Stomach (tissue), 4 donors: ENCODE measurements at regions not wholly inside any gene's neighbourhood (a gene's known extent, or its start where the extent isn't known, plus 50 kb on each side); places are given as distances from the start of the nearest gene placed in this dataset.

ENCODE experiments used
- CTCF ChIP-seq, 7 experiments: fragments of 450-650 bp in 4 of 7; fragments of 200-600 bp in 3 of 7; sonication (generic) in 3 of 7; IDR thresholded peaks; one replicate each; pipeline ENCODE4 v1.5.1; 2016 to 2019; ENCODE audit warnings: antibody characterized with exemption in 7 of 7, control low read depth in 2 of 7, mild to moderate bottlenecking in 1 of 7
- POLR2AphosphoS5 ChIP-seq, 3 donors: sonication (generic); formaldehyde crosslinking; IDR thresholded peaks; one replicate each; pipeline ENCODE4 v1.6.1; 2016; ENCODE audit warnings: antibody characterized with exemption in 3 of 3

DNA sequence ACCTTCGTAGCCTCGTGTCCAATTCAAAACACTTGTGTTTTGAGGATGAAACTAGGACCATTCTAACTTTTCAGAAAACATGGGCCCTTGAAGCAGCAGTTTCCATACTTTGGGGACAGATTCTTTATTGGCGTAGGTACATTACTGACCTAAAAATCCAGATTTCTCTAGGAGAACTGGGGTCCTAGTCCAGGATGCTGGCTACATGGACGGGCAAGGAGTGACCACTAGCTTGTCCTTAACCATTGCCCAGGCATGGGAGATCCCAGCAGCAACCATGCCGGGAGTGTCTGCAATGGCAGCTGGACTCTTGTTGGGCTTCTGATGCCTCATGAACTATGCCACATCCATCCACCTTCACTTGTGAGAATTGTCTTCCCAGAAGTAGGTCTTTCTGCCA is 62.2 kb upstream of the WDR1 start:
- TF ChIP-seq POLR2AphosphoS5 (IDR thresholded peaks at IDR 0.05) (no peak), CTCF (IDR thresholded peaks at IDR 0.05) (no peak)
